ENCODE measurements at regions not wholly inside any gene's neighbourhood (a gene's known extent, or its start where the extent isn't known, plus 50 kb on each side); places are given as distances from the start of the nearest gene placed in this dataset.
"Not testable (repeated sequence)": the region's sequence is repeated elsewhere in the genome, so short reads cannot be mapped to it uniquely, and the experiment has no call there.

- DNase-seq (ENCODE audit: low spot score) = no peak
These were observed 151.6 kb upstream of the VSTM2A start for GRCh38 chr7:54390565-54390964.

- no peak for DNase-seq (ENCODE audit: low spot score)
These were observed 149.2 kb upstream of the VSTM2A start for GRCh38 chr7:54392935-54393334.

GRCh38 chr7:54394834-54395233 is 147.3 kb upstream of the VSTM2A start:
- no peak for DNase-seq (ENCODE audit: low spot score)

GRCh38 chr7:54397836-54398612 is 144.2 kb upstream of the VSTM2A start:
- DNase-seq (ENCODE audit: low spot score) = no peak

GRCh38 chr7:54398863-54399262 is 143.3 kb upstream of the VSTM2A start:
- no peak for DNase-seq (ENCODE audit: low spot score)

- no peak for DNase-seq (ENCODE audit: low spot score)
These were observed 132.3 kb upstream of the VSTM2A start for GRCh38 chr7:54409917-54410316.

- no peak for DNase-seq (ENCODE audit: low spot score)
These were observed 125.5 kb upstream of the VSTM2A start for GRCh38 chr7:54416678-54417077.

GRCh38 chr7:54419209-54419608 is 123.0 kb upstream of the VSTM2A start:
- DNase-seq (ENCODE audit: low spot score) = no peak

- DNase-seq (ENCODE audit: low spot score) = no peak
These were observed 115.8 kb upstream of the VSTM2A start for GRCh38 chr7:54426406-54426805.

- DNase-seq (ENCODE audit: low spot score) = no peak
These were observed 113.1 kb upstream of the VSTM2A start for GRCh38 chr7:54429111-54429510.

GRCh38 chr7:54439391-54439790 is 102.8 kb upstream of the VSTM2A start:
- DNase-seq (ENCODE audit: low spot score) = no peak

GRCh38 chr7:54444046-54444686 is 98.0 kb upstream of the VSTM2A start:
- DNase-seq (ENCODE audit: low spot score) = not testable (repeated sequence)

GRCh38 chr7:54453168-54453567 is 89.0 kb upstream of the VSTM2A start:
- not testable (repeated sequence) for DNase-seq (ENCODE audit: low spot score)

- not testable (repeated sequence) for DNase-seq (ENCODE audit: low spot score)
These were observed 87.5 kb upstream of the VSTM2A start for GRCh38 chr7:54454700-54455099.

- no peak for DNase-seq (ENCODE audit: low spot score)
These were observed 77.1 kb upstream of the VSTM2A start for GRCh38 chr7:54465095-54465494.

GRCh38 chr7:54469740-54470139 is 72.4 kb upstream of the VSTM2A start:
- no peak for DNase-seq (ENCODE audit: low spot score)

GRCh38 chr7:54476609-54477008 is 65.6 kb upstream of the VSTM2A start:
- DNase-seq (ENCODE audit: low spot score) = no peak

GRCh38 chr7:54477083-54477482 is 65.1 kb upstream of the VSTM2A start:
- DNase-seq (ENCODE audit: low spot score) = no peak

- DNase-seq (ENCODE audit: low spot score) = no peak
These were observed 58.7 kb upstream of the VSTM2A start for GRCh38 chr7:54483523-54483922.

- no peak for DNase-seq (ENCODE audit: low spot score)
These were observed 57.1 kb upstream of the VSTM2A start for GRCh38 chr7:54485044-54485443.

Data from HuH-7.5 (cell line).